ENCODE measurements at regions not wholly inside any gene's neighbourhood (a gene's known extent, or its start where the extent isn't known, plus 50 kb on each side); places are given as distances from the start of the nearest gene placed in this dataset.

DNA sequence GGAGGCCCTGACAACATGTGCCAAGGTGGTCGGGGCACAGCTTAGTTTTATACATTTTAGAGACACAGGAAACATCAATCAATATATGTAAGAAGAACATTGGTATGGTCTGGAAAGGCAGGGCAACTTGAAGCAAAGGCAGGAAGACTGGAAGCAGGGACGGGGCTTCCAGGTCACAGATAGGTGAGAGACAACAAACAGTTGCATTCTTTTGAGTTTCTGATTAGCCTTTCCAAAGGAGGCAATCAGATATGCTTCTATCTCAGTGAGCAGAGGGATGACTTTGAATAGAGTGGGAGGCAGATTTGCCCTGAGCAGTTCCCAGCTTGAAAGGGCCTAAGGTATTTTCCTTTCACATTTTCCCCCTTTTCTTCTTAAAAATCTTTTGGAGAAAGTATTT lies 311.0 kb upstream of the RGS17 start (continued):
- TF ChIP-seq, protein P1, sequence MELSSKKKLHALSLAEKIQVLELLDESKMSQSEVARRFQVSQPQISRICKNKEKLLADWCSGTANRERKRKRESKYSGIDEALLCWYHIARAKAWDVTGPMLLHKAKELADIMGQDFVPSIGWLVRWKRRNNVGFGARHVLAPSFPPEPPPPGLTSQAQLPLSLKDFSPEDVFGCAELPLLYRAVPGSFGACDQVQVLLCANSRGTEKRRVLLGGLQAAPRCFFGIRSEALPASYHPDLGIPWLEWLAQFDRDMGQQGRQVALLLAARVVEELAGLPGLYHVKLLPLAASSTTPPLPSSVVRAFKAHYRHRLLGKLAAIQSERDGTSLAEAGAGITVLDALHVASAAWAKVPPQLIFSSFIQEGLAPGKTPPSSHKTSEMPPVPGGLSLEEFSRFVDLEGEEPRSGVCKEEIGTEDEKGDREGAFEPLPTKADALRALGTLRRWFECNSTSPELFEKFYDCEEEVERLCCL (CRISPR knock-in tag; IDR thresholded peaks at IDR 0.05; ENCODE audit: borderline replicate concordance) = no peak
- TF ChIP-seq NFIC (IDR thresholded peaks at IDR 0.05; ENCODE audit: low read length) (no peak), ZNF180 (CRISPR knock-in tag; IDR thresholded peaks at IDR 0.05; ENCODE audit: borderline replicate concordance, low read depth) (no peak)
- TF ChIP-seq, protein P2, sequence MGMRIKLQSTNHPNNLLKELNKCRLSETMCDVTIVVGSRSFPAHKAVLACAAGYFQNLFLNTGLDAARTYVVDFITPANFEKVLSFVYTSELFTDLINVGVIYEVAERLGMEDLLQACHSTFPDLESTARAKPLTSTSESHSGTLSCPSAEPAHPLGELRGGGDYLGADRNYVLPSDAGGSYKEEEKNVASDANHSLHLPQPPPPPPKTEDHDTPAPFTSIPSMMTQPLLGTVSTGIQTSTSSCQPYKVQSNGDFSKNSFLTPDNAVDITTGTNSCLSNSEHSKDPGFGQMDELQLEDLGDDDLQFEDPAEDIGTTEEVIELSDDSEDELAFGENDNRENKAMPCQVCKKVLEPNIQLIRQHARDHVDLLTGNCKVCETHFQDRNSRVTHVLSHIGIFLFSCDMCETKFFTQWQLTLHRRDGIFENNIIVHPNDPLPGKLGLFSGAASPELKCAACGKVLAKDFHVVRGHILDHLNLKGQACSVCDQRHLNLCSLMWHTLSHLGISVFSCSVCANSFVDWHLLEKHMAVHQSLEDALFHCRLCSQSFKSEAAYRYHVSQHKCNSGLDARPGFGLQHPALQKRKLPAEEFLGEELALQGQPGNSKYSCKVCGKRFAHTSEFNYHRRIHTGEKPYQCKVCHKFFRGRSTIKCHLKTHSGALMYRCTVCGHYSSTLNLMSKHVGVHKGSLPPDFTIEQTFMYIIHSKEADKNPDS (CRISPR knock-in tag; IDR thresholded peaks at IDR 0.05) = no peak

DNA sequence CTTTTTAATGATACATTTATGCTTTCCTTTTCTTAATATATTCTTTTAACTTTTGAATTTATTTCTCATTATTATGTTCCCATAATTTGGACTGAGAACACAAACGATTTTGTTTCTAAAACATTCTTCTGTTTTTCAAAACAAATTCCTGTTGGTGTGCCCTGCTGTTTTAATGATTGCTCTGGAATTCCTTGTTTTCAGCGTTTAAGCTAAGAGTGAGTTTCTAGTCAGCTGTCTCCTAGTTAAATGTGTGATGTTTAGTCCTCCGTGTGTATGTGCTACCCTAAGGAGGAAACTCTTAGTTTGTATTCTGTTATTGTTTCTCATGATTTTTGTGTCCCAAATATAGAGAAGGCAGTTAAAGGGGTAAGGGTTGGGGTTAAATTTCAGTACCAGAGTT lies 306.1 kb upstream of the RGS17 start:
- H3K4me2 ChIP-seq (ENCODE audit: low read depth, low read length) = no peak overlapping the region
- no peak overlapping the region for H3K27ac ChIP-seq (ENCODE audit: extremely low read length, insufficient read depth, low read length)
- no peaks in the 10 kb centered on the region for H3K27me3 ChIP-seq (ENCODE audit: control insufficient read depth in 1 of 2, insufficient read depth in 2 of 2, low read length in 2 of 2)
- H3K9me3 ChIP-seq (ENCODE audit: low read length) = no peaks in the 10 kb centered on the region; the same call in 1 of the 2 replicates
- no peak overlapping the region for H3K9ac ChIP-seq (ENCODE audit: insufficient read depth, low read depth, low read length)
- no peaks in the 10 kb centered on the region for H3K4me1 ChIP-seq (ENCODE audit: insufficient read depth, low read length)
- ChIA-PET POLR2A (no interaction called here), CTCF (ENCODE audit: low intra/inter-chr PET ratio, low total read pairs) (no interaction called here)
- no peaks in the 10 kb centered on the region for H3K79me2 ChIP-seq (ENCODE audit: insufficient read depth, low read length)
- H3K36me3 ChIP-seq (replicated peaks in 1 of 2; ENCODE audit: control insufficient read depth in 1 of 2, insufficient read depth in 2 of 2, low read length in 2 of 2) = no peaks in the 10 kb centered on the region
- intact Hi-C loops (cut with micrococcal nuclease; ENCODE audit: unreplicated experiment) = no loop called here
- H4K20me1 ChIP-seq (ENCODE audit: insufficient read depth, low read length) = no peaks in the 10 kb centered on the region
- ATAC-seq = no peak
- H3K4me3 ChIP-seq (replicated peaks in 1 of 3; ENCODE audit: insufficient read depth in 1 of 3, low read depth in 2 of 3, low read length in 3 of 3) = no peak overlapping the region
- no peak for FAIRE-seq
- 2% methylated on average over 3 of the region's 3 CpGs for WGBS (ENCODE audit: low lambda C conversion rate)
- no peak for DNase-seq (ENCODE audit: low spot score)
- no TSS peak for BruUV-seq (replicated peaks)
- H2AFZ ChIP-seq (ENCODE audit: low read length) = no peak overlapping the region
- no peak for TF ChIP-seq ZNF567 (CRISPR knock-in tag; IDR thresholded peaks at IDR 0.05; ENCODE audit: borderline replicate concordance)
- no peak for TF ChIP-seq FOXK2 (IDR thresholded peaks at IDR 0.05)
- no peak for TF ChIP-seq ZNF354B (CRISPR knock-in tag; IDR thresholded peaks at IDR 0.05)
- TF ChIP-seq EZH2 (conservative IDR thresholded peaks at IDR 0.05; ENCODE audit: low read depth, low read length) = no peak
- no peak for TF ChIP-seq ZNF556 (CRISPR knock-in tag; IDR thresholded peaks at IDR 0.05; ENCODE audit: borderline replicate concordance)
- TF ChIP-seq ZZZ3 (CRISPR knock-in tag; IDR thresholded peaks at IDR 0.05; ENCODE audit: borderline replicate concordance) = no peak
- TF ChIP-seq, protein P3, sequence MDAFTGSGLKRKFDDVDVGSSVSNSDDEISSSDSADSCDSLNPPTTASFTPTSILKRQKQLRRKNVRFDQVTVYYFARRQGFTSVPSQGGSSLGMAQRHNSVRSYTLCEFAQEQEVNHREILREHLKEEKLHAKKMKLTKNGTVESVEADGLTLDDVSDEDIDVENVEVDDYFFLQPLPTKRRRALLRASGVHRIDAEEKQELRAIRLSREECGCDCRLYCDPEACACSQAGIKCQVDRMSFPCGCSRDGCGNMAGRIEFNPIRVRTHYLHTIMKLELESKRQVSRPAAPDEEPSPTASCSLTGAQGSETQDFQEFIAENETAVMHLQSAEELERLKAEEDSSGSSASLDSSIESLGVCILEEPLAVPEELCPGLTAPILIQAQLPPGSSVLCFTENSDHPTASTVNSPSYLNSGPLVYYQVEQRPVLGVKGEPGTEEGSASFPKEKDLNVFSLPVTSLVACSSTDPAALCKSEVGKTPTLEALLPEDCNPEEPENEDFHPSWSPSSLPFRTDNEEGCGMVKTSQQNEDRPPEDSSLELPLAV (CRISPR knock-in tag; conservative IDR thresholded peaks at IDR 0.05; ENCODE audit: low read depth) = no peak
- TF ChIP-seq FOXA1 (IDR thresholded peaks at IDR 0.05) = no peak
- no peak for TF ChIP-seq FOXA1 (CRISPR knock-in tag; IDR thresholded peaks at IDR 0.05)
- TF ChIP-seq, protein P4, sequence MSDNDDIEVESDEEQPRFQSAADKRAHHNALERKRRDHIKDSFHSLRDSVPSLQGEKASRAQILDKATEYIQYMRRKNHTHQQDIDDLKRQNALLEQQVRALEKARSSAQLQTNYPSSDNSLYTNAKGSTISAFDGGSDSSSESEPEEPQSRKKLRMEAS (IDR thresholded peaks at IDR 0.05) = no peak
- no peak for TF ChIP-seq ZNF331 (CRISPR knock-in tag; IDR thresholded peaks at IDR 0.05)
- TF ChIP-seq, protein P5, sequence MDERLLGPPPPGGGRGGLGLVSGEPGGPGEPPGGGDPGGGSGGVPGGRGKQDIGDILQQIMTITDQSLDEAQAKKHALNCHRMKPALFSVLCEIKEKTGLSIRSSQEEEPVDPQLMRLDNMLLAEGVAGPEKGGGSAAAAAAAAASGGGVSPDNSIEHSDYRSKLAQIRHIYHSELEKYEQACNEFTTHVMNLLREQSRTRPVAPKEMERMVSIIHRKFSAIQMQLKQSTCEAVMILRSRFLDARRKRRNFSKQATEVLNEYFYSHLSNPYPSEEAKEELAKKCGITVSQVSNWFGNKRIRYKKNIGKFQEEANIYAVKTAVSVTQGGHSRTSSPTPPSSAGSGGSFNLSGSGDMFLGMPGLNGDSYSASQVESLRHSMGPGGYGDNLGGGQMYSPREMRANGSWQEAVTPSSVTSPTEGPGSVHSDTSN (CRISPR knock-in tag; IDR thresholded peaks at IDR 0.05) = no peak
- TF ChIP-seq CEBPG (CRISPR knock-in tag; IDR thresholded peaks at IDR 0.05) = no peak
- no peak for TF ChIP-seq HHEX (CRISPR knock-in tag; IDR thresholded peaks at IDR 0.05)
- in situ Hi-C loops (cut with HindIII; ENCODE audit: extremely low pct_ligation_motif_present, low pct_unique_long_range_greater_than_20kb) = no loop called here
